HT-29 (cell line): ENCODE measurements at regions not wholly inside any gene's neighbourhood (a gene's known extent, or its start where the extent isn't known, plus 50 kb on each side); places are given as distances from the start of the nearest gene placed in this dataset.

Source experiments
- DNase-seq: peaks from one replicate; pipeline ENCODE4 v3.0.0-alpha.2; 2015; ENCODE audit warnings: low spot score

GRCh38 chr1:55692726-55693125 lies 477.6 kb upstream of the USP24 start:
- DNase-seq = no peak

DNA sequence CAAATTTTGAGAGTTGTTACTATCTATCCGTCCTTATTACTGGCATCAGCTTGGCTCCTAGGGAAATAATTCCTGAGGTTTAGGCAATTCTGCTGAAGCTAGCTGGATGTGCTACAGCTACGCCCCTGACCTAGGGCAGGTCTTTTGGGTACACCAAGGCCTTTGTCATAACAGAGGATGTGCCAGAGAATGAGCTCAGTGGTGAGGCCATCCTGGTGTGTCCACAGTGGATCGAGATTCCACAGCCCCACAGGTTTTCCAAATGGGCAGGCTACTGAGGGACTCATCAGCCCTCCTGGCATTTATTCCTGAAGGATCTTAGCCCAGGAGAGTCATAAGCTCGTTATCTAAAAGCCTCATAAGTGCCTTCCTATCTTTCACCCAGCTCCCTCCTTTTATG lies 475.2 kb upstream of the USP24 start:
- DNase-seq = no peak

GRCh38 chr1:55689800-55690199 lies 474.6 kb upstream of the USP24 start:
- no peak for DNase-seq

- DNase-seq = no peak
Observed at GRCh38 chr1:55685560-55685959, 470.4 kb upstream of the USP24 start.

DNA sequence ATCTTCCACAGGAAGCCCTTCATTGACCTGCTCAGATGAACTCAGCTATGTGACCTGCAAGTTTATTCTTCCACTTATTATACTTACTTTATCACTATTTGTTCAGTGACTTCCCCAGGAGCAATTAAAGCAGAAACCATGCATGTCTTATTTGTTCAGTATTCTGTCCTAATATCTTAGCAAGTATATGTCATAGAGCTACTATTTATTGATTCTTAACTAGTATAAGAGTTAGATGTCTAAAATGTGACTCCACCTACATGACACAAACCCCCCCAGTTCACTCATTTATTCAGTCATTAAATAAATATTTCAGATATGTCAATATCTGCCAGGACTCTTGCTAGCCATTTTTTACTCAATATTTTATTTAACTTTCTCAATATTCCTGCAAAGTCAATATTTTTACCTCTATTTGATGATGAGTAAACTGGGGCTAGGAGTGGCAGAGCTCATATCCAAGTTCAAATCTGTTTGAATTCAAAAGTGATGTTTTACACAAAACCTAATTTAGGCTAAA lies 469.0 kb upstream of the USP24 start:
- no peak for DNase-seq

- no peak for DNase-seq
Observed at GRCh38 chr1:55682198-55682597, 467.0 kb upstream of the USP24 start.

DNA sequence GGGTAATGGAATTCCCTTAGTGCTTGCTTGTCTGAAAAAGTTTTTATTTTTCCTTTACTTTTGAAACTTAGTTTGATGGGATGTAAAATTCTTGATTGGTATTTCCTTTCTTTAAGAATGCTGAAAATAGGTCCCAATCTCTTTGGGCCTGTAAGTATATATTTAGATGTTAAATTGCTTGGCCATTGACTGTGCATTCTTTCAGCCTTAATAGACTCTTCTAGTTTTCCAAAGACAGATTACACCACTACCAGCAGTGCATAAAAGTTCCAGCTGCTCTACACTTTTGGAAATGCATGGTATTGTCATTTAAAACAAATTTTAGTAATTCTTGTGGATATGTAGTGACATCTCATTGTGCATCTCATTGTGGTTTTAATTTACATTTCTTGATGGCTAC lies 464.8 kb upstream of the USP24 start:
- no peak for DNase-seq

- no peak for DNase-seq
Observed at GRCh38 chr1:55673416-55673815, 458.3 kb upstream of the USP24 start.

DNA sequence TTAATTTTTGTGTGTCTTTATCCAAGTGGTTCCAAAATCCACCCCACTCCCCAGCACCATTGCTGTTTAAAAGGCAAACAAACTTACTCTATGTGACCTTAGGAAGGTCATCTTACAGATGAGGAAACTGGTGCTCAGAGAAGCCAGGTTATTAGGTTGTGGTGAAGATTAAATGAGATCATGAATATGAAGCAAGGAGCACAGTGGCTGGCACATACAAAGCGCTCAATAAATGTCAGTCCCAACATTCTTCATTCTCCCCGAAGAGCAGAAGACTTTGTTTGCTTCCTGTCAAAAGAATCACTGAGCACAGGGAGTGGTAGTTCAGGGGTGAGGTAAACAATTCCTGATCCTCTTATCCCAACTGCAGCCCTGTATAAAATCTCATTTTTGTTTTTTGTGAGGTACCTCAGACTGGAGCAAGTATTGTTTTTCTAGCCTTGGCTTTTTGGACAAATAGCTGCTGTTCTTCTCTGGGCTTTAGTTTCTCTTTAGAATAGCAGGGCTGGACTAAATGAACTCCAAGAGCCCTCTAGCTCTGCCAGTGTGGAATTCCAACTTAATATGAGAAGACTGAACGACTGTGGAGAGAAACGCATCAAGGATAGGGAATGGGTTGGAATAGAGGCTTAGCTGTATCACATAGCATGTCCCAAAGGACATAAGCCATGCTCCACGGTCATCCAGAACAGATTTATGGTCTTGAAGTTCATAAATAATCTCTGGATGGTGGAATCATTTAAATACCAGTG lies 455.3 kb upstream of the USP24 start:
- DNase-seq = no peak

GRCh38 chr1:55669293-55669692 lies 454.1 kb upstream of the USP24 start:
- DNase-seq = no peak

DNA sequence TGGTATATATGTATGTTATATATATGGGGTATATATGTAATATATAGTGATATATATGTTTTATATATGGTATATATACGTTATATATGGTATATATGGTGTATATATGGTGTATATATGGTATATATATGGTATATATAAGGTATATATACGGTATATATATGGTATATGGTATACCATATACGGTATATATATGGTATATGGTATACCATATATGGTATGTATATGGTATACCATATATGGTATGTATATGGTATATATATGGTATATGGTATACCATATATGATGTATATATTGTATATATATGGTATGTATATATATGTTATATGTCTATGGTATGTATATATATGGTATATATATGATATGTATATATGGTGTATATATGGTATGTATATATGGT lies 447.7 kb upstream of the USP24 start:
- DNase-seq = no peak

DNA sequence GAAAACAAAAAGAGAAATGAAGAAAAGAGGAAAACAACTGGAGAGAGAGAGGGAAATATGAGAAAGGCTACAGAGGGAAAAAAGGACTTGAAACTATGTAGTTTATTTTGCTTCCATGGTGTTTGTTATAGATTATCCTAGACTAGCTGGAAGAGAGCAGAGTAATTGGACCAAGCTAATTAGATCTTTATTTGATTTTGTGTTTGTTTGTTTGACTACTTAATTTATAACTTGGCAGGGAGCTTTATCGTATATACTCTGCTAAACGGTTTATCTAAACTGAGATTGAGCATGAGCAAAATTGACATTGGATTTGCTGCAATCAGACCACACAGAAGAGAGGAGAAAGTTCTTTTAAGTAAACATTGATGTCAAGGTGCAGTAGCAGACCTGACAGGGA lies 443.8 kb upstream of the USP24 start:
- no peak for DNase-seq

- DNase-seq = no peak
Observed at GRCh38 chr1:55654750-55655149, 439.6 kb upstream of the USP24 start.

- DNase-seq = no peak
Observed at GRCh38 chr1:55654171-55654570, 439.0 kb upstream of the USP24 start.

GRCh38 chr1:55650444-55650843 lies 435.3 kb upstream of the USP24 start:
- no peak for DNase-seq

- no peak for DNase-seq
Observed at GRCh38 chr1:55646181-55646580, 431.0 kb upstream of the USP24 start.

DNA sequence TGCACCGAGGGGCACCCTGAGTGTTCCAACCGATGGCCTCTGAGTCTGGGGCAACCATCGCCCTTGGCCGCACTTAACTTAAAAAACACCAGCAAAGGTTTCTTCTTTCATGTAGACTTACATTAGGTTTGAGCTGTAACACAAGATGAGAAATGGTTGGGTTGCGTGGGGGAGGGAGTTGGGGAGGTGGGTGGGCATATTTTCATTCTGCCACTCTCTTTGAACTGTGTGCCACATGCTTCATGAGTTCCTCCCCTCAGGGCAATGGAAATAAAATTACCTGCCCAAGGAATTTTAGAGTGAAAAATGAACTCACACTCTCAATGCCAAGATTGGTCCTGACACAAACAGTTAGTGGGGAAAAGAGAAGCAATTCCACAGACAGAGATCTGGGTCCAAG lies 430.1 kb upstream of the USP24 start:
- no peak for DNase-seq

DNA sequence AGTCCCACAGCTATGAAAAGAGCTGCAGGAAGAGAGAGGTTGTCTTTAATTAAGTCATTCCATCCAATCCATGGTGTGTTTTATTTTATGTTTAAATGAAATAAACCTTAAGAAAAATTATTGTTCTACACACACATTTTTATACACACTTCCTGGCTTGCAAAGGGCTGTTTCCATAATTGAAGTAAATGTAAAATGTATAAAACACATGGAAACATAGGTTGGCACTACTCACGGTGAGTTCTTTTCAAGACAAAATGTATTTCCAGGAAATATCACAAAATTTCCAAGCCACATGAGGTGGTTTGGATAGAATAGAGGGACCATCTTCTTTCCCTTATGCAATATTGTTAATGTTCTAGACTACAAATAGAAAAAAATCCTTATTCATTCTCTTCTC lies 426.8 kb upstream of the USP24 start:
- no peak for DNase-seq

- peak; percentile 41 for DNase-seq
Observed at GRCh38 chr1:55640708-55641473, 425.7 kb upstream of the USP24 start.

- DNase-seq = no peak
Observed at GRCh38 chr1:55639526-55639925, 424.4 kb upstream of the USP24 start.

GRCh38 chr1:55639051-55639450 lies 423.9 kb upstream of the USP24 start:
- no peak for DNase-seq

DNA sequence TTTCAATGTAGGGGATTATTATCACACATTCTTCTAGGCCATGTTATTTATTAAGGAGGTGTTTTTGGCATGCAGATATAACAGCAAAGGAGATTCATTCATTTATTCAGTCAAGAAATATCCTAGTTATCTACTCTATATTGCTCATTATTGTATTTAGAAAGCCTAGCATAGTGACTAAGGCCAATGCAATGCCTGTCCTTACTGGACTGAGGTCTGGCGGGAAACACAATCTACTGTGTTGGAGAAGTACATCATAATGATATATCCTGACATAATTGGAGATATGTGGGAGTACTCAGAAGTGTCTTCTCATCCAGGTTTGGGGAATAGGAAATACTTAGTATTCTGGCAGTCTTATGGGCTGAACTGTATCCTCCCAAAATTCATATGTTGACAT lies 421.5 kb upstream of the USP24 start:
- no peak for DNase-seq

GRCh38 chr1:55635856-55636255 lies 420.7 kb upstream of the USP24 start:
- DNase-seq = no peak
